GM12864 (cell line): ENCODE measurements at regions not wholly inside any gene's neighbourhood (a gene's known extent, or its start where the extent isn't known, plus 50 kb on each side); places are given as distances from the start of the nearest gene placed in this dataset.

ENCODE experiments used
- DNase-seq: peaks from one replicate; pipeline ENCODE4 v3.0.0-alpha.2; 2011; ENCODE audit warnings: low read depth
- H3K4me3 ChIP-seq: 2 replicates; pipeline ENCODE4 v1.5.1; 2011; ENCODE audit warnings: mild to moderate bottlenecking, low read depth, low read length, control low read depth
- CTCF ChIP-seq: IDR thresholded peaks from 2 replicates; pipeline ENCODE4 v1.5.1; 2011; ENCODE audit warnings: low read depth, mild to moderate bottlenecking, moderate library complexity, low read length, control low read depth, inconsistent platforms; ENCODE audit errors: missing control alignments

GRCh38 chr1:78247079-78247478, 201.3 kb downstream of the GIPC2 start:
- no peak for TF ChIP-seq CTCF
- DNase-seq, result no peak
- H3K4me3 ChIP-seq, result no peak overlapping the region

- no peak for DNase-seq
- H3K4me3 ChIP-seq, result no peak overlapping the region
- TF ChIP-seq CTCF, result no peak
Observed at GRCh38 chr1:78250201-78250600, 204.4 kb downstream of the GIPC2 start.

- H3K4me3 ChIP-seq, result no peak overlapping the region
- DNase-seq, result no peak
- no peak for TF ChIP-seq CTCF
Observed at GRCh38 chr1:78254517-78254916, 208.8 kb downstream of the GIPC2 start.

GRCh38 chr1:78255383-78255782, 209.6 kb downstream of the GIPC2 start:
- DNase-seq, result no peak
- no peak overlapping the region for H3K4me3 ChIP-seq
- no peak for TF ChIP-seq CTCF

- no peak for DNase-seq
- H3K4me3 ChIP-seq, result no peak overlapping the region
- no peak for TF ChIP-seq CTCF
Observed at GRCh38 chr1:78255846-78256245, 210.1 kb downstream of the GIPC2 start.

GRCh38 chr1:78263459-78263858, 217.7 kb downstream of the GIPC2 start:
- no peak overlapping the region for H3K4me3 ChIP-seq
- no peak for DNase-seq
- TF ChIP-seq CTCF, result no peak

- no peak for DNase-seq
- no peak overlapping the region for H3K4me3 ChIP-seq
- no peak for TF ChIP-seq CTCF
Observed at GRCh38 chr1:78263946-78264345, 218.2 kb downstream of the GIPC2 start.
